HCT116 (cell line): ENCODE measurements at regions not wholly inside any gene's neighbourhood (a gene's known extent, or its start where the extent isn't known, plus 50 kb on each side); places are given as distances from the start of the nearest gene placed in this dataset.

Experiments used
- ATAC-seq: fragments of 200-7000 bp; cut with Tn5 transposase; 2 replicates; pipeline ENCODE4 v1.9.1; 2020; ENCODE audit warnings: mild to moderate bottlenecking, moderate library complexity
- BruUV-seq: library from RNA; stranded (reverse); fragments of 400-500 nt; replicated peaks from 2 replicates; lab custom pipeline; 2021; lab: Mats Ljungman, UMichigan
- CTCF ChIA-PET: fragments of 300-600 bp; sonication (Branson Sonifier 250); formaldehyde crosslinking; loops from one replicate; lab custom pipeline; 2021; ENCODE audit warnings: antibody characterized with exemption; lab: Charles Lee
- POLR2A ChIA-PET: fragments of 300-600, 350-600 bp; sonication (Branson Sonifier 250); formaldehyde crosslinking; loops from one replicate; lab custom pipeline; 2021; ENCODE audit warnings: antibody characterized with exemption; lab: Charles Lee
- RAD21 ChIA-PET, 2 experiments: fragments of 300-600 bp; sonication (Branson Sonifier 250); formaldehyde crosslinking; loops; one replicate each; lab custom pipeline; 2023; ENCODE audit warnings: low total read pairs in 2 of 2; ENCODE audit not compliant: uncharacterized antibody in 2 of 2, unreplicated experiment in 2 of 2, low non-redundant PET in 1 of 2; lab: Charles Lee
- DNase-seq: peaks from one replicate; pipeline ENCODE4 v3.0.0-alpha.2; 2010; ENCODE audit warnings: low read depth, low spot score
- H2AFZ ChIP-seq: fragments of 200-600 bp; shearing (Covaris generic), sonication (generic); 2 replicates; pipeline ENCODE4 v1.6.1; 2017; ENCODE audit warnings: low read depth, mixed run types, mixed read lengths, antibody characterized with exemption, low read length; ENCODE audit not compliant: poor library complexity, severe bottlenecking
- H3K27ac ChIP-seq: 2 replicates; pipeline ENCODE4 v1.5.1; 2012; ENCODE audit warnings: low read depth, low read length
- H3K27me3 ChIP-seq: fragments of 200-600 bp; sonication (generic); 2 replicates; pipeline ENCODE4 v1.6.1; 2016; ENCODE audit warnings: mixed run types, low read length, mixed read lengths; ENCODE audit not compliant: insufficient read depth
- H3K36me3 ChIP-seq, 2 experiments: fragments of 200-500 bp in 1 of 2; fragments of 200-600 bp in 1 of 2; sonication (Bioruptor generic) in 1 of 2; sonication (generic) in 1 of 2; 2 replicates each; pipeline versions ENCODE4 v1.5.1 to v1.6.1; 2014 to 2016; ENCODE audit warnings: low read length in 2 of 2, inconsistent platforms in 1 of 2, mixed read lengths in 1 of 2, mixed run types in 1 of 2; ENCODE audit not compliant: insufficient read depth in 2 of 2, control insufficient read depth in 1 of 2
- H3K4me1 ChIP-seq, 2 experiments: fragments of 200-600 bp in 1 of 2; sonication (generic) in 1 of 2; 2 replicates each; pipeline versions ENCODE4 v1.5.1 to v1.6.1; 2012 to 2017; ENCODE audit warnings: low read length in 2 of 2, inconsistent platforms in 1 of 2, mild to moderate bottlenecking in 1 of 2, mixed read lengths in 1 of 2, mixed run types in 1 of 2, moderate library complexity in 1 of 2; ENCODE audit not compliant: insufficient read depth in 2 of 2, control insufficient read depth in 1 of 2
- H3K4me2 ChIP-seq: fragments of 200-600 bp; sonication (generic); 2 replicates; pipeline ENCODE4 v1.6.1; 2017; ENCODE audit warnings: mixed run types, low read length, mixed read lengths
- H3K4me3 ChIP-seq, 2 experiments: fragments of 200-600 bp in 1 of 2; sonication (generic) in 1 of 2; replicated peaks in 1 of 2; 2 replicates each; pipeline ENCODE4 v1.5.1; 2011 to 2016; ENCODE audit warnings: low read length in 2 of 2, control low read depth in 1 of 2, low read depth in 1 of 2, mild to moderate bottlenecking in 1 of 2, mixed read lengths in 1 of 2, mixed run types in 1 of 2
- H3K79me2 ChIP-seq: fragments of 200-600 bp; sonication (generic); 2 replicates; pipeline ENCODE4 v1.6.1; 2017; ENCODE audit warnings: mild to moderate bottlenecking, mixed run types, low read length, moderate library complexity, mixed read lengths; ENCODE audit not compliant: insufficient read depth
- H3K9ac ChIP-seq: fragments of 200-600 bp; sonication (generic); 2 replicates; pipeline ENCODE4 v1.6.1; 2016; ENCODE audit warnings: low read length, mixed read lengths
- H3K9me2 ChIP-seq: fragments of 200-600 bp; sonication (generic), shearing (Covaris generic); 2 replicates; pipeline ENCODE4 v1.6.1; 2017; ENCODE audit warnings: mixed run types, mild to moderate bottlenecking, moderate library complexity; ENCODE audit not compliant: insufficient read depth
- H3K9me3 ChIP-seq, 2 experiments: fragments of 200-500 bp in 1 of 2; fragments of 200-600 bp in 1 of 2; sonication (Bioruptor generic) in 1 of 2; sonication (generic) in 1 of 2; 2 replicates each; pipeline ENCODE4 v1.6.1; 2014 to 2017; ENCODE audit warnings: low read length in 2 of 2, mixed read lengths in 2 of 2, inconsistent platforms in 1 of 2, low read depth in 1 of 2, mild to moderate bottlenecking in 1 of 2, mixed run types in 1 of 2, moderate library complexity in 1 of 2; ENCODE audit not compliant: control insufficient read depth in 1 of 2, insufficient read depth in 1 of 2
- H4K20me1 ChIP-seq: fragments of 200-600 bp; sonication (generic), shearing (Covaris generic); 2 replicates; pipeline ENCODE4 v1.6.1; 2017; ENCODE audit warnings: mixed run types, mild to moderate bottlenecking, moderate library complexity; ENCODE audit not compliant: insufficient read depth
- POLR2A ChIP-seq: IDR thresholded peaks from 2 replicates; pipeline ENCODE4 v1.7.0; 2011; ENCODE audit warnings: borderline replicate concordance; ENCODE audit not compliant: insufficient read depth, insufficient read length; ENCODE audit errors: extremely low read depth
- SIN3A ChIP-seq: IDR thresholded peaks from 2 replicates; pipeline ENCODE4 v1.6.1; 2012; ENCODE audit warnings: low read depth
- TCF7L2 ChIP-seq: IDR thresholded peaks from 2 replicates; pipeline ENCODE4 v1.7.0; 2011; ENCODE audit warnings: borderline replicate concordance, inconsistent platforms; ENCODE audit not compliant: insufficient read depth, insufficient read length; ENCODE audit errors: extremely low read depth
- ZNF274 ChIP-seq: fragments of 200-500 bp; sonication (Bioruptor generic); IDR thresholded peaks from 2 replicates; pipeline ENCODE4 v1.6.1; 2014; ENCODE audit warnings: mild to moderate bottlenecking, low read depth, low read length, inconsistent platforms
- intact Hi-C: fragments of 100-400 bp; cut with micrococcal nuclease; formaldehyde crosslinking; loops from 2 replicates; pipeline ENCODE4 v1.10.0; 2022
- TF ChIP-seq, protein P1 (sequence below): IDR thresholded peaks from 2 replicates; pipeline ENCODE4 v1.6.1; 2012; ENCODE audit warnings: low read depth
- TF ChIP-seq, protein P2 (sequence below), 3 experiments: fragments of 200-600 bp in 1 of 3; sonication (generic) in 1 of 3; IDR thresholded peaks in 2 of 3; conservative IDR thresholded peaks in 1 of 3; 2 replicates each; pipeline ENCODE4 v1.5.1; 2012 to 2017; ENCODE audit warnings: low read depth in 2 of 3, low read length in 2 of 3, antibody characterized with exemption in 1 of 3, borderline replicate concordance in 1 of 3, control low read depth in 1 of 3, mild to moderate bottlenecking in 1 of 3, mixed read lengths in 1 of 3, mixed run types in 1 of 3, moderate library complexity in 1 of 3; ENCODE audit not compliant: insufficient read depth in 1 of 3
- TF ChIP-seq, protein P3 (sequence below): IDR thresholded peaks from 2 replicates; pipeline ENCODE4 v1.6.1; 2012

DNA sequence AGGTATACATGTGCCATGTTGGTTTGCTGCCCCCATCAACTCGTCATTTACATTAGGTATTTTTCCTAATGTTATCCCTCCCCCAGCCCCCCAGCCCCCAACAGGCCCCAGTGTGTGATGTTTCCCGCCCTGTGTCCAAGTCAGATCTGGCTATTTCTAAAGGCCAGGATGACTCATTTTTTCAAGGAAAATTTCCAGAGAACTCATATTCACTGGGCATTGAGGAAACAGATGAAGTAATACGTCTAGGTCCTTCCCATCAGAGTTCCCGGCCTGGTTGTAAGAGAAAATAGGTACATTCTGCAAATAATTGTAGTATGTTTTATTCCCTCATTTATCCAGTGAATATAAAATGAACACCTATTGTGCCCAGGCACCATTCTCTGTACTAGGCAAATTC is 345.2 kb downstream of the BCL11B start:
- Histone ChIP-seq H3K4me3 (no peak overlapping the region), H3K9me3 (no peaks in the 10 kb centered on the region), H4K20me1 (no peaks in the 10 kb centered on the region), H3K27ac (no peak overlapping the region), H2AFZ (no peak overlapping the region), H3K9ac (no peak overlapping the region), H3K27me3 (peaks cover 20% of the 10 kb centered on the region), H3K9me2 (no peaks in the 10 kb centered on the region), H3K4me2 (no peak overlapping the region), H3K79me2 (no peaks in the 10 kb centered on the region), H3K4me1 (no peaks in the 10 kb centered on the region), H3K36me3 (no peaks in the 10 kb centered on the region)
- CTCF ChIA-PET: no interaction called here
- RAD21 ChIA-PET: no interaction called here
- POLR2A ChIA-PET: no interaction called here
- no peak for DNase-seq
- TF ChIP-seq, protein P1, sequence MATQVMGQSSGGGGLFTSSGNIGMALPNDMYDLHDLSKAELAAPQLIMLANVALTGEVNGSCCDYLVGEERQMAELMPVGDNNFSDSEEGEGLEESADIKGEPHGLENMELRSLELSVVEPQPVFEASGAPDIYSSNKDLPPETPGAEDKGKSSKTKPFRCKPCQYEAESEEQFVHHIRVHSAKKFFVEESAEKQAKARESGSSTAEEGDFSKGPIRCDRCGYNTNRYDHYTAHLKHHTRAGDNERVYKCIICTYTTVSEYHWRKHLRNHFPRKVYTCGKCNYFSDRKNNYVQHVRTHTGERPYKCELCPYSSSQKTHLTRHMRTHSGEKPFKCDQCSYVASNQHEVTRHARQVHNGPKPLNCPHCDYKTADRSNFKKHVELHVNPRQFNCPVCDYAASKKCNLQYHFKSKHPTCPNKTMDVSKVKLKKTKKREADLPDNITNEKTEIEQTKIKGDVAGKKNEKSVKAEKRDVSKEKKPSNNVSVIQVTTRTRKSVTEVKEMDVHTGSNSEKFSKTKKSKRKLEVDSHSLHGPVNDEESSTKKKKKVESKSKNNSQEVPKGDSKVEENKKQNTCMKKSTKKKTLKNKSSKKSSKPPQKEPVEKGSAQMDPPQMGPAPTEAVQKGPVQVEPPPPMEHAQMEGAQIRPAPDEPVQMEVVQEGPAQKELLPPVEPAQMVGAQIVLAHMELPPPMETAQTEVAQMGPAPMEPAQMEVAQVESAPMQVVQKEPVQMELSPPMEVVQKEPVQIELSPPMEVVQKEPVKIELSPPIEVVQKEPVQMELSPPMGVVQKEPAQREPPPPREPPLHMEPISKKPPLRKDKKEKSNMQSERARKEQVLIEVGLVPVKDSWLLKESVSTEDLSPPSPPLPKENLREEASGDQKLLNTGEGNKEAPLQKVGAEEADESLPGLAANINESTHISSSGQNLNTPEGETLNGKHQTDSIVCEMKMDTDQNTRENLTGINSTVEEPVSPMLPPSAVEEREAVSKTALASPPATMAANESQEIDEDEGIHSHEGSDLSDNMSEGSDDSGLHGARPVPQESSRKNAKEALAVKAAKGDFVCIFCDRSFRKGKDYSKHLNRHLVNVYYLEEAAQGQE: no peak
- TF ChIP-seq POLR2A: no peak
- TF ChIP-seq, protein P2, sequence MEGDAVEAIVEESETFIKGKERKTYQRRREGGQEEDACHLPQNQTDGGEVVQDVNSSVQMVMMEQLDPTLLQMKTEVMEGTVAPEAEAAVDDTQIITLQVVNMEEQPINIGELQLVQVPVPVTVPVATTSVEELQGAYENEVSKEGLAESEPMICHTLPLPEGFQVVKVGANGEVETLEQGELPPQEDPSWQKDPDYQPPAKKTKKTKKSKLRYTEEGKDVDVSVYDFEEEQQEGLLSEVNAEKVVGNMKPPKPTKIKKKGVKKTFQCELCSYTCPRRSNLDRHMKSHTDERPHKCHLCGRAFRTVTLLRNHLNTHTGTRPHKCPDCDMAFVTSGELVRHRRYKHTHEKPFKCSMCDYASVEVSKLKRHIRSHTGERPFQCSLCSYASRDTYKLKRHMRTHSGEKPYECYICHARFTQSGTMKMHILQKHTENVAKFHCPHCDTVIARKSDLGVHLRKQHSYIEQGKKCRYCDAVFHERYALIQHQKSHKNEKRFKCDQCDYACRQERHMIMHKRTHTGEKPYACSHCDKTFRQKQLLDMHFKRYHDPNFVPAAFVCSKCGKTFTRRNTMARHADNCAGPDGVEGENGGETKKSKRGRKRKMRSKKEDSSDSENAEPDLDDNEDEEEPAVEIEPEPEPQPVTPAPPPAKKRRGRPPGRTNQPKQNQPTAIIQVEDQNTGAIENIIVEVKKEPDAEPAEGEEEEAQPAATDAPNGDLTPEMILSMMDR (IDR thresholded peaks at IDR 0.05 in 2 of 3, conservative IDR thresholded peaks at IDR 0.05 in 1 of 3; ENCODE audit: borderline replicate concordance in 1 of 3, insufficient read depth in 1 of 3, low read depth in 2 of 3, low read length in 2 of 3): no peak
- no peak for TF ChIP-seq TCF7L2
- no peak for TF ChIP-seq ZNF274
- TF ChIP-seq, protein P3, sequence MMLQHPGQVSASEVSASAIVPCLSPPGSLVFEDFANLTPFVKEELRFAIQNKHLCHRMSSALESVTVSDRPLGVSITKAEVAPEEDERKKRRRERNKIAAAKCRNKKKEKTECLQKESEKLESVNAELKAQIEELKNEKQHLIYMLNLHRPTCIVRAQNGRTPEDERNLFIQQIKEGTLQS: no peak
- TF ChIP-seq SIN3A: no peak
- intact Hi-C loops: no loop called here
- no TSS peak for BruUV-seq
- no peak for ATAC-seq
